BLaER1 (cell line): ENCODE measurements at regions not wholly inside any gene's neighbourhood (a gene's known extent, or its start where the extent isn't known, plus 50 kb on each side); places are given as distances from the start of the nearest gene placed in this dataset.

Experiments used
- H3K27ac ChIP-seq: shearing (Covaris generic); formaldehyde crosslinking; 2 replicates; pipeline ENCODE4 v1.8.1; 2022
- H3K27me3 ChIP-seq: shearing (Covaris generic); formaldehyde crosslinking; 2 replicates; pipeline ENCODE4 v1.8.1; 2022
- H3K36me3 ChIP-seq: shearing (Covaris generic); formaldehyde crosslinking; 2 replicates; pipeline ENCODE4 v1.8.1; 2022
- H3K4me1 ChIP-seq: shearing (Covaris generic); formaldehyde crosslinking; 2 replicates; pipeline ENCODE4 v1.8.1; 2022
- H3K4me2 ChIP-seq: shearing (Covaris generic); formaldehyde crosslinking; 2 replicates; pipeline ENCODE4 v1.8.1; 2022
- H3K4me3 ChIP-seq: shearing (Covaris generic); formaldehyde crosslinking; 2 replicates; pipeline ENCODE4 v1.8.1; 2022
- H3K9ac ChIP-seq: shearing (Covaris generic); formaldehyde crosslinking; 2 replicates; pipeline ENCODE4 v1.8.1; 2022
- H3K9me3 ChIP-seq: shearing (Covaris generic); formaldehyde crosslinking; 2 replicates; pipeline ENCODE4 v1.8.1; 2022
- H4K20me1 ChIP-seq: shearing (Covaris generic); formaldehyde crosslinking; 2 replicates; pipeline ENCODE4 v1.8.1; 2022
- Cebpa-rat ChIP-seq: shearing (Covaris generic); IDR thresholded peaks from 2 replicates; pipeline ENCODE4 v1.8.1; 2022

GRCh38 chr20:6626805-6627204, 140.7 kb upstream of the BMP2 start:
- Histone ChIP-seq H4K20me1 (no peaks in the 10 kb centered on the region), H3K36me3 (no peaks in the 10 kb centered on the region)

GRCh38 chr20:6623989-6624388, 143.5 kb upstream of the BMP2 start:
- H3K9me3 ChIP-seq = peaks cover 56% of the 10 kb centered on the region
- peak overlapping the region; percentile 82 for H3K4me2 ChIP-seq
- no peaks in the 10 kb centered on the region for H4K20me1 ChIP-seq

More at GRCh38 chr20:6626805-6627204, 140.7 kb upstream of the BMP2 start:
- Histone ChIP-seq H3K4me3 (no peak overlapping the region), H3K4me2 (no peak overlapping the region), H3K27ac (no peak overlapping the region), H3K27me3 (no peaks in the 10 kb centered on the region), H3K4me1 (peaks cover 33% of the 10 kb centered on the region), H3K9ac (no peak overlapping the region), H3K9me3 (peaks cover 42% of the 10 kb centered on the region)
- no peak for TF ChIP-seq Cebpa-rat

GRCh38 chr20:6622041-6622440, 145.4 kb upstream of the BMP2 start:
- no peaks in the 10 kb centered on the region for H3K36me3 ChIP-seq
- peaks cover 43% of the 10 kb centered on the region for H3K9me3 ChIP-seq
- no peaks in the 10 kb centered on the region for H4K20me1 ChIP-seq
- no peak for TF ChIP-seq Cebpa-rat
- no peaks in the 10 kb centered on the region for H3K27me3 ChIP-seq
- H3K4me2 ChIP-seq = peak overlapping the region; percentile 82; the same call in 1 of the 2 replicates
- H3K27ac ChIP-seq = no peak overlapping the region
- H3K4me1 ChIP-seq = peaks cover 35% of the 10 kb centered on the region
- H3K9ac ChIP-seq = no peak overlapping the region
- no peak overlapping the region for H3K4me3 ChIP-seq

More at GRCh38 chr20:6623989-6624388, 143.5 kb upstream of the BMP2 start:
- peak overlapping the region; percentile 77 for H3K9ac ChIP-seq
- peak overlapping the region; percentile 89 for H3K27ac ChIP-seq
- H3K4me1 ChIP-seq = peaks cover 35% of the 10 kb centered on the region
- no peaks in the 10 kb centered on the region for H3K36me3 ChIP-seq
- H3K27me3 ChIP-seq = no peaks in the 10 kb centered on the region
- TF ChIP-seq Cebpa-rat = no peak
- H3K4me3 ChIP-seq = peak overlapping the region; percentile 36

- H3K27ac ChIP-seq = no peak overlapping the region
- H3K4me3 ChIP-seq = no peak overlapping the region
- H4K20me1 ChIP-seq = no peaks in the 10 kb centered on the region
- no peak overlapping the region for H3K4me2 ChIP-seq
- no peaks in the 10 kb centered on the region for H3K36me3 ChIP-seq
- H3K4me1 ChIP-seq = peaks cover 14% of the 10 kb centered on the region
- H3K9ac ChIP-seq = no peak overlapping the region
- TF ChIP-seq Cebpa-rat = no peak
- H3K9me3 ChIP-seq = peaks cover 30% of the 10 kb centered on the region
- H3K27me3 ChIP-seq = no peaks in the 10 kb centered on the region
Measured at GRCh38 chr20:6618051-6618450, 149.4 kb upstream of the BMP2 start.

GRCh38 chr20:6616421-6616820, 151.1 kb upstream of the BMP2 start:
- Histone ChIP-seq H3K4me2 (no peak overlapping the region), H3K4me1 (no peaks in the 10 kb centered on the region), H3K9me3 (peaks cover 24% of the 10 kb centered on the region), H3K9ac (no peak overlapping the region), H3K27ac (no peak overlapping the region), H3K27me3 (no peaks in the 10 kb centered on the region), H3K36me3 (no peaks in the 10 kb centered on the region), H3K4me3 (no peak overlapping the region), H4K20me1 (no peaks in the 10 kb centered on the region)
- TF ChIP-seq Cebpa-rat = no peak

- no peak overlapping the region for H3K27ac ChIP-seq
- H3K9me3 ChIP-seq = peaks cover 16% of the 10 kb centered on the region; the same call in 1 of the 2 replicates
- no peak overlapping the region for H3K9ac ChIP-seq
- H3K4me2 ChIP-seq = no peak overlapping the region
- no peaks in the 10 kb centered on the region for H3K4me1 ChIP-seq
- no peak for TF ChIP-seq Cebpa-rat
- H4K20me1 ChIP-seq = no peaks in the 10 kb centered on the region
- no peaks in the 10 kb centered on the region for H3K27me3 ChIP-seq
- H3K4me3 ChIP-seq = no peak overlapping the region
- no peaks in the 10 kb centered on the region for H3K36me3 ChIP-seq
Measured at GRCh38 chr20:6614836-6615235, 152.7 kb upstream of the BMP2 start.

- H3K27me3 ChIP-seq = no peaks in the 10 kb centered on the region
- no peak overlapping the region for H3K9ac ChIP-seq
- H3K27ac ChIP-seq = no peak overlapping the region
- TF ChIP-seq Cebpa-rat = no peak
- no peak overlapping the region for H3K4me2 ChIP-seq
- H3K9me3 ChIP-seq = 0 out of 2 replicates have a peak, but pooled peaks cover 9% of the 10 kb centered on the region
- H4K20me1 ChIP-seq = no peaks in the 10 kb centered on the region
- H3K4me1 ChIP-seq = no peaks in the 10 kb centered on the region
- no peak overlapping the region for H3K4me3 ChIP-seq
- no peaks in the 10 kb centered on the region for H3K36me3 ChIP-seq
Measured at GRCh38 chr20:6613280-6613861, 154.1 kb upstream of the BMP2 start.

- H3K27ac ChIP-seq = no peak overlapping the region
- H3K36me3 ChIP-seq = no peaks in the 10 kb centered on the region
- no peak for TF ChIP-seq Cebpa-rat
- H4K20me1 ChIP-seq = no peaks in the 10 kb centered on the region
- no peak overlapping the region for H3K9ac ChIP-seq
- H3K4me1 ChIP-seq = no peaks in the 10 kb centered on the region
- no peak overlapping the region for H3K4me3 ChIP-seq
- 0 out of 2 replicates have a peak, but pooled peaks cover 9% of the 10 kb centered on the region for H3K9me3 ChIP-seq
- H3K27me3 ChIP-seq = no peaks in the 10 kb centered on the region
- no peak overlapping the region for H3K4me2 ChIP-seq
Measured at GRCh38 chr20:6612606-6612923, 154.9 kb upstream of the BMP2 start.

GRCh38 chr20:6611911-6612605, 155.4 kb upstream of the BMP2 start:
- H3K4me1 ChIP-seq = no peaks in the 10 kb centered on the region
- 0 out of 2 replicates have a peak, but pooled peaks cover 9% of the 10 kb centered on the region for H3K9me3 ChIP-seq
- no peak for TF ChIP-seq Cebpa-rat
- no peak overlapping the region for H3K4me3 ChIP-seq
- H3K4me2 ChIP-seq = no peak overlapping the region
- no peaks in the 10 kb centered on the region for H4K20me1 ChIP-seq
- H3K27me3 ChIP-seq = no peaks in the 10 kb centered on the region
- H3K9ac ChIP-seq = no peak overlapping the region
- no peaks in the 10 kb centered on the region for H3K36me3 ChIP-seq
- no peak overlapping the region for H3K27ac ChIP-seq

- no peak overlapping the region for H3K9ac ChIP-seq
- H4K20me1 ChIP-seq = no peaks in the 10 kb centered on the region
- H3K4me1 ChIP-seq = no peaks in the 10 kb centered on the region
- no peak overlapping the region for H3K4me3 ChIP-seq
- H3K27ac ChIP-seq = no peak overlapping the region
- H3K4me2 ChIP-seq = no peak overlapping the region
- H3K36me3 ChIP-seq = no peaks in the 10 kb centered on the region
- H3K27me3 ChIP-seq = no peaks in the 10 kb centered on the region
- no peak for TF ChIP-seq Cebpa-rat
- 0 out of 2 replicates have a peak, but pooled peaks cover 9% of the 10 kb centered on the region for H3K9me3 ChIP-seq
Measured at GRCh38 chr20:6606651-6607050, 160.8 kb upstream of the BMP2 start.
